Loucy (cell line): ENCODE measurements at regions not wholly inside any gene's neighbourhood (a gene's known extent, or its start where the extent isn't known, plus 50 kb on each side); places are given as distances from the start of the nearest gene placed in this dataset.

Experiments
- H2AFZ ChIP-seq: fragments of 200-600 bp; sonication (generic); 2 replicates; pipeline ENCODE4 v1.6.0; 2016; ENCODE audit warnings: antibody characterized with exemption, mild to moderate bottlenecking, low read length, moderate library complexity
- H3F3A ChIP-seq: fragments of 200-600 bp; 2 replicates; pipeline ENCODE4 v1.6.0; 2016; ENCODE audit warnings: antibody characterized with exemption, low read depth, mild to moderate bottlenecking
- H3K27me3 ChIP-seq: fragments of 200-600 bp; sonication (generic); 2 replicates; pipeline ENCODE4 v1.6.1; 2014; ENCODE audit warnings: low read length, mild to moderate bottlenecking; ENCODE audit not compliant: insufficient read depth, poor library complexity, severe bottlenecking
- H3K36me3 ChIP-seq: fragments of 200-600 bp; sonication (generic); 2 replicates; pipeline ENCODE4 v1.6.1; 2016; ENCODE audit warnings: low read length; ENCODE audit not compliant: insufficient read depth
- H3K4me1 ChIP-seq: fragments of 200-600 bp; sonication (generic); 2 replicates; pipeline ENCODE4 v1.5.1; 2014; ENCODE audit warnings: low read length, mild to moderate bottlenecking; ENCODE audit not compliant: insufficient read depth, poor library complexity, severe bottlenecking
- H3K4me2 ChIP-seq: fragments of 200-600 bp; sonication (generic); 2 replicates; pipeline ENCODE4 v1.6.0; 2014; ENCODE audit warnings: antibody characterized with exemption, low read length, low read depth, mild to moderate bottlenecking; ENCODE audit not compliant: poor library complexity, severe bottlenecking
- H3K4me3 ChIP-seq: fragments of 200-600 bp; sonication (generic); 2 replicates; pipeline ENCODE4 v1.5.1; 2014; ENCODE audit warnings: low read length, mild to moderate bottlenecking, mixed read lengths; ENCODE audit not compliant: poor library complexity, severe bottlenecking
- H3K79me2 ChIP-seq: fragments of 200-600 bp; sonication (generic); 2 replicates; pipeline ENCODE4 v1.6.1; 2014; ENCODE audit warnings: low read length; ENCODE audit not compliant: insufficient read depth
- H3K9ac ChIP-seq: fragments of 200-600 bp; sonication (generic); 2 replicates; pipeline ENCODE4 v1.6.0; 2014; ENCODE audit warnings: mild to moderate bottlenecking, low read depth, low read length, moderate library complexity; ENCODE audit not compliant: poor library complexity, severe bottlenecking
- H3K9me2 ChIP-seq: fragments of 200-600 bp; sonication (generic); replicated peaks from 2 replicates; pipeline ENCODE4 v1.6.1; 2016; ENCODE audit warnings: low read depth, low read length, mixed read lengths
- H3K9me3 ChIP-seq: fragments of 200-600 bp; sonication (generic); 2 replicates; pipeline ENCODE4 v1.6.1; 2014; ENCODE audit warnings: mild to moderate bottlenecking, antibody characterized with exemption, low read length, low read depth; ENCODE audit not compliant: insufficient read depth
- H4K20me1 ChIP-seq: fragments of 200-600 bp; sonication (generic); 2 replicates; pipeline ENCODE4 v1.6.0; 2014; ENCODE audit warnings: antibody characterized with exemption, low read length, mild to moderate bottlenecking; ENCODE audit not compliant: insufficient read depth, poor library complexity, severe bottlenecking
- EZH2phosphoT487 ChIP-seq: fragments of 200-600 bp; IDR thresholded peaks from 2 replicates; pipeline ENCODE4 v1.6.1; 2018; ENCODE audit warnings: antibody characterized with exemption, mild to moderate bottlenecking, moderate library complexity, borderline replicate concordance
- TF ChIP-seq, protein P1 (sequence below): fragments of 200-600 bp; sonication (generic); conservative IDR thresholded peaks from 2 replicates; pipeline ENCODE4 v1.5.1; 2014; ENCODE audit warnings: mild to moderate bottlenecking, antibody characterized with exemption, low read length

DNA sequence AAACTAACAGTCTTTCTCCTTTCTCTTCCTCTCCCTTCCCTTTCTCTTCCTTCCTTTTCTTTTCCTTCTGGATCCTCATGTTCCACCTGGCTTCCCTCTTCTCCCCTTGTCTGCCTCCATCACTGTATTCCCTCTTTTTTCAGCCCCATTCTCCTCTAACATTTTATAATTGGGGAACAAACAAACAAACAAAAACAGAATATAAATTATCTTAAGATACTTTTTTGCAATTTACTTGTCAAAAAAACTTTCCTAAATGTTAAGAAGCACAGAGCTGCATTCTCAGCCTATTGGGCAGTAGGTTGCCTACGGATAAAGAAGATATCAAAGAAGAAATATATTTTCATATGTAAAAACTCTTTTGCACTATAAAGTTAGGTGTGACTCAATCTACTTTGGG, 1382.2 kb upstream of the MIR17HG start:
- no peaks in the 10 kb centered on the region for H3K27me3 ChIP-seq
- H3K36me3 ChIP-seq = no peaks in the 10 kb centered on the region
- H3K9ac ChIP-seq = no peak overlapping the region
- no peaks in the 10 kb centered on the region for H3K4me1 ChIP-seq
- no peaks in the 10 kb centered on the region for H3F3A ChIP-seq
- TF ChIP-seq, protein P1, sequence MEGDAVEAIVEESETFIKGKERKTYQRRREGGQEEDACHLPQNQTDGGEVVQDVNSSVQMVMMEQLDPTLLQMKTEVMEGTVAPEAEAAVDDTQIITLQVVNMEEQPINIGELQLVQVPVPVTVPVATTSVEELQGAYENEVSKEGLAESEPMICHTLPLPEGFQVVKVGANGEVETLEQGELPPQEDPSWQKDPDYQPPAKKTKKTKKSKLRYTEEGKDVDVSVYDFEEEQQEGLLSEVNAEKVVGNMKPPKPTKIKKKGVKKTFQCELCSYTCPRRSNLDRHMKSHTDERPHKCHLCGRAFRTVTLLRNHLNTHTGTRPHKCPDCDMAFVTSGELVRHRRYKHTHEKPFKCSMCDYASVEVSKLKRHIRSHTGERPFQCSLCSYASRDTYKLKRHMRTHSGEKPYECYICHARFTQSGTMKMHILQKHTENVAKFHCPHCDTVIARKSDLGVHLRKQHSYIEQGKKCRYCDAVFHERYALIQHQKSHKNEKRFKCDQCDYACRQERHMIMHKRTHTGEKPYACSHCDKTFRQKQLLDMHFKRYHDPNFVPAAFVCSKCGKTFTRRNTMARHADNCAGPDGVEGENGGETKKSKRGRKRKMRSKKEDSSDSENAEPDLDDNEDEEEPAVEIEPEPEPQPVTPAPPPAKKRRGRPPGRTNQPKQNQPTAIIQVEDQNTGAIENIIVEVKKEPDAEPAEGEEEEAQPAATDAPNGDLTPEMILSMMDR = no peak
- TF ChIP-seq EZH2phosphoT487 = no peak
- no peaks in the 10 kb centered on the region for H4K20me1 ChIP-seq
- H2AFZ ChIP-seq = no peak overlapping the region
- H3K4me2 ChIP-seq = no peak overlapping the region
- no peaks in the 10 kb centered on the region for H3K9me3 ChIP-seq
- H3K4me3 ChIP-seq = no peak overlapping the region
- H3K9me2 ChIP-seq = no peaks in the 10 kb centered on the region
- no peaks in the 10 kb centered on the region for H3K79me2 ChIP-seq

DNA sequence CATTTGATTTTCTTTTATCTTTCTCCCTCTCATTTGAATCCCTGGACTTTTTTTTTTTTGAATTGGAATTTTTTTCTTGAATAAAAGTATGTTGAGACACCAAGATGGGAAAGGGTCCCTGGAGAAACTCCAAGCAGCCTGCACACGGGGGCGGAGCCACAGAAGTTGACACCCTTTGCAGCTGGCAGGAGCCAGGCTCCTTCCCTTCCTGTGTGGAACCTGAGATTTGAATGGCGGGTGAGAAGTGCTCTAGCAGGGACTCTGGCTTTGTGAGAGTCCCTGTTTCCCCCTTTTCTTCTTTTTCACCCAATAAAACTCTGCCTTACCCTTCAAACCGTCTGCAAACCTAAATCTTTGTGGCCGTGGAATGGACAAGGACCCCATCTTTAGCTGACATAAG, 1381.0 kb upstream of the MIR17HG start:
- Histone ChIP-seq H2AFZ (no peak overlapping the region), H3K79me2 (no peaks in the 10 kb centered on the region), H3K36me3 (no peaks in the 10 kb centered on the region), H3K9ac (no peak overlapping the region), H3K4me3 (no peak overlapping the region), H3K4me2 (no peak overlapping the region), H3K9me2 (no peaks in the 10 kb centered on the region), H3F3A (no peaks in the 10 kb centered on the region), H3K4me1 (no peaks in the 10 kb centered on the region), H4K20me1 (no peaks in the 10 kb centered on the region), H3K27me3 (no peaks in the 10 kb centered on the region), H3K9me3 (no peaks in the 10 kb centered on the region)
- no peak for TF ChIP-seq EZH2phosphoT487
- TF ChIP-seq, protein P1 = no peak

DNA sequence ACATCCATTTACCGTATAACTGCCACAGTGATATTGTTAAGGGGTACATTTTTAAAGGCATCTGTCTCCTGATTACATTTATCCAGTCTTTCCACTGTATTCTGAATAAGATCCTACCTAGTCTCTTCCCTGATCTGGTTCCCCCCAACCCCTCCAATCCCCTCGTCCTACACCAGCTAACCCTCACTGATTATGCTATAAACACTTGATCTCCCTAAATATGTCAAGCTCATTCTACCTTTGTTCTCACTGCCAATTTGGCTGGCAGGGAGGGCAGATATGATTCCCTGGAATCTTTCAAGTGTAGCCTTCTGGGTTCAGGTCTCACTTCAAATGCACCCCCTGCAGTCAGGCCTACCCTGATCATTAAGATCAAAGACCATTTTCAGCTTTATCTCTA, 1379.8 kb upstream of the MIR17HG start:
- Histone ChIP-seq H3K36me3 (no peaks in the 10 kb centered on the region), H4K20me1 (no peaks in the 10 kb centered on the region), H3K9me3 (no peaks in the 10 kb centered on the region), H3F3A (no peaks in the 10 kb centered on the region), H3K27me3 (no peaks in the 10 kb centered on the region), H3K79me2 (no peaks in the 10 kb centered on the region), H2AFZ (no peak overlapping the region), H3K4me2 (no peak overlapping the region), H3K4me3 (no peak overlapping the region), H3K9me2 (no peaks in the 10 kb centered on the region), H3K9ac (no peak overlapping the region), H3K4me1 (no peaks in the 10 kb centered on the region)
- TF ChIP-seq, protein P1 = no peak
- no peak for TF ChIP-seq EZH2phosphoT487
